Fibroblast of pulmonary artery (primary cell): ENCODE measurements at regions not wholly inside any gene's neighbourhood (a gene's known extent, or its start where the extent isn't known, plus 50 kb on each side); places are given as distances from the start of the nearest gene placed in this dataset.
"Not testable (repeated sequence)": the region's sequence is repeated elsewhere in the genome, so short reads cannot be mapped to it uniquely, and the experiment has no call there.

Experiments
- DNase-seq: peaks from one replicate; pipeline ENCODE4 v3.0.0-alpha.2; 2010; ENCODE audit warnings: low read depth
- H3K4me3 ChIP-seq: replicated peaks from 2 replicates; pipeline ENCODE4 v1.5.1; 2011; ENCODE audit warnings: low read depth, mild to moderate bottlenecking, control low read depth, low read length, moderate library complexity
- TF ChIP-seq, protein P1 (sequence below): IDR thresholded peaks from 2 replicates; pipeline ENCODE4 v1.5.1; 2011; ENCODE audit warnings: mild to moderate bottlenecking, control low read depth, low read length, inconsistent platforms; ENCODE audit errors: missing control alignments

DNA sequence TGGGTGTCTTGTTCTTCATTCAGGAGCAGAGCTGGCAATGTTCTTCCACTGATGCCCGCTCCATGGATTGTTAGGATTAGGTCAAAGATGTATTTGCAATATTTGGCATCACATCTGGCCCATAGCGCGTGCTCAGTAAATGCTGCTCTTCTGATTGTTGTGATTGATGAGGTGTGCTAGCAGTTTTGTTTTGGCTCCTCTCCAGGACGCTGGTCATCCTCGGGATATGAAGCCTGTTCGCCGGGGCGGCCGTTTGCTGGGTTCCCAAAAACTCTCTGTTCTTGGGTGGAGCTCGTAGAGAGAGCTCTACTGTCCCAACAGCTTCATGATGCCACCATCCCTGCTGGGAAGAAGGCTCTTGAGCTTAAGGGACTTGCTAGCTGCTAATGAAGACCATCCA lies 96.9 kb downstream of the XRCC2 start:
- no peak for DNase-seq
- no peak overlapping the region for H3K4me3 ChIP-seq
- TF ChIP-seq, protein P1, sequence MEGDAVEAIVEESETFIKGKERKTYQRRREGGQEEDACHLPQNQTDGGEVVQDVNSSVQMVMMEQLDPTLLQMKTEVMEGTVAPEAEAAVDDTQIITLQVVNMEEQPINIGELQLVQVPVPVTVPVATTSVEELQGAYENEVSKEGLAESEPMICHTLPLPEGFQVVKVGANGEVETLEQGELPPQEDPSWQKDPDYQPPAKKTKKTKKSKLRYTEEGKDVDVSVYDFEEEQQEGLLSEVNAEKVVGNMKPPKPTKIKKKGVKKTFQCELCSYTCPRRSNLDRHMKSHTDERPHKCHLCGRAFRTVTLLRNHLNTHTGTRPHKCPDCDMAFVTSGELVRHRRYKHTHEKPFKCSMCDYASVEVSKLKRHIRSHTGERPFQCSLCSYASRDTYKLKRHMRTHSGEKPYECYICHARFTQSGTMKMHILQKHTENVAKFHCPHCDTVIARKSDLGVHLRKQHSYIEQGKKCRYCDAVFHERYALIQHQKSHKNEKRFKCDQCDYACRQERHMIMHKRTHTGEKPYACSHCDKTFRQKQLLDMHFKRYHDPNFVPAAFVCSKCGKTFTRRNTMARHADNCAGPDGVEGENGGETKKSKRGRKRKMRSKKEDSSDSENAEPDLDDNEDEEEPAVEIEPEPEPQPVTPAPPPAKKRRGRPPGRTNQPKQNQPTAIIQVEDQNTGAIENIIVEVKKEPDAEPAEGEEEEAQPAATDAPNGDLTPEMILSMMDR: no peak

DNA sequence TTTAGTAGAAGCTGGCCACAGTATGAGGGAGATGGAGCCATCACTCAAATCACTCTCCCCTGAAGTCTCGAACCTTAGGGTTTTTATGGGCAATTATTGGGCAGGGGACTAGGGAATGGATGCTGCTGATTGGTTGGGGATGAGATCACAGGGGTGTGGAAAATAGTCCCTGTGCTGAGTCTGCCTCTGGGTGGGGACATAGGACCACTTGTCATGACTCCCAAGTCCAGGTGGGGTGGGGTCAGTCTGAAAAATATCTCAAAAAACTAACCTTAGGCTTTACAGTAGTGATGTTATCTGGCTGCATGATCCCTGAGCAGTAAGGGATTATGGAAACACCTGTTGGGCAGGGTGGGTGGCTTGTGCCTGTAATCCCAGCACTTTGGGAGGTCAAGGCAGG lies 98.6 kb downstream of the XRCC2 start:
- DNase-seq: no peak
- TF ChIP-seq, protein P1: no peak

DNA sequence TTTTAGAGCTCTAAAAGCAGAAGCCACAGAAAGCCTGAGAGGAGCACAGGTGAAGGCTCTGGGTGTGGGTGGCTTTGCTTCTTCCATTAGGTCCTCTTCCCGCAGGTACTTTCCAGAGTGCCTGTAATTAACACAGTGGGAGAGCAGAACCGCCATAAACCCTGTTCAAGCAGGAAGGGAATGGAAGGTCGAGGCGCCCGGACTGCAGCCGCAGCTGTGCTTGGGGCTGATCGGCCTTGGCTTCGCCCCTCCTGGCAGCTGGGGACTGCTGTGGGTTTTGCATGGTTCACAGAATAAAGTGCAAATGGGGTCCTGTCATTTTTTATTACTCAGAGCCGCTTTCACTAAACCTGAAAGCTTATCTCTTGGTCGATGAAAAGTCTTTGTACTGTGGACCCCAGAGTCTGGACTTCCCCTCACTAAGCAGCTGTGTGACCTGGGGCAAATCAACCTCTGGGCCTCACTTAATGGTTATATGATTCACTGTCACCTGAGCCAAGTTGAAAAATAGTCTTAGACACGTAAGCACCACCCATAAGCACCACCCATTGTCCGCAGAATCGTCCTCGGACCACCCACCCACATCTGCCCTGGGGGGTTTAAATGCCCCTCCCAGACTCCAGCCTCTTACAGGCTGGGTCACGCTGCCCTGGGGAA lies 100.9 kb downstream of the XRCC2 start:
- TF ChIP-seq, protein P1: no peak
- no peak overlapping the region for H3K4me3 ChIP-seq
- DNase-seq: no peak

More for the DNA sequence above, 98.6 kb downstream of the XRCC2 start:
- no peak overlapping the region for H3K4me3 ChIP-seq

DNA sequence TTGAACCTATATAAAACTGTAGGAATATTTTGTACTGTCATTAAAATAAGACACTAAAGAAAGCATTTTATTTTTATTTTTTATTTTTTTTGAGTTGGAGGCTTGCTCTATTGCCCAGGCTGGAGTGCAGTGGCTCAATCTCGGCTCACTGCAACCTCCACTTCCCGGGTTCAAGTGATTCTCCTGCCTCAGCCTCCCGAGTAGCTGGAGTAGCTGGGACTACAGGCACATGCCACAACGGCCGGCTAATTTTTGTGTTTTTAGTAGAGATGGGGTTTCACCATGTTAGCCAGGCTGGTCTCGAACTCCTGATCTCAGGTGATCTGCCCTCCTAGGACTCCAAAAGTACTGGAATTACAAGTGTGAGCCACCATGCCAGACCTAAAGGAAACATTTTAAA lies 102.8 kb downstream of the XRCC2 start:
- not testable (repeated sequence) for DNase-seq, H3K4me3 ChIP-seq

DNA sequence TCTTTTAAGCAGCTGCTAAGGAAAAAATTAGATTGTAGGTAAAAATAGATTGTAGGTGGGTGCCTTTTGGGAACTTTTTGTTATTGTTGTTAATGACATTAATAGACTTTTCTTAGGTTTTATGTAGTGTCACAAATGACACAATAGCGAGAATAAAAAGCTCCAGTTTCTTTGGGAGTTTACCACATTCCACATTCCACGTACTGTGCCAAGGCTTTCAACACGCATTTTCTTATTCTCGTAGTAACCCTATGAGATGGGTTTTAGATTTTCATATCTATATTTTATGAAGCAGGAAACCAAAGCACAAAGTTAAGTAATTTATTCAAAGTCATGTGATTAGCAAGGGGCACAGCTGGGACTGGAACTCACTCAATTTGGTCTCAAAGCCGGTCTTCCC lies 103.8 kb downstream of the XRCC2 start:
- no peak overlapping the region for H3K4me3 ChIP-seq
- peak; percentile 34 for DNase-seq
- TF ChIP-seq, protein P1: no peak

DNA sequence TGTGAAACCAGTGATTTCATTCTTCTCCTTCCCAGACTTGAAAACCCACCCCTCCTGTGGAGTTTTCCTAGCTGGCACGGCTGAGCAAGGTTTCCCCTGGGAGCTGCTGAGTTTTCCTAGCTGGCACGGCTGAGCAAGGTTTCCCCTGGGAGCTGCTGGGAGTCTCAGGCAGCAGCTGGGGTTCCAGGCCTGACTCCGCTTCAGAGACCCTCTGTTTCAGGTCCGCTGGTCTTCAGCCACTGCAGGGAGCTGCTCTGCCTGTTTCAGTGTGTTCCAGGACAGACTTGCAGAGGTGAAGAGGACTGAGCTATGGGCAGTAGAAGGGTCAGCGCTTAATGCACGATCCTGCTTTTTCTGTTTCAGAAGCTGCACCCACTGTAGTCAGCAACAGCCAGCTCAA lies 104.9 kb downstream of the XRCC2 start:
- TF ChIP-seq, protein P1: no peak
- no peak for DNase-seq
- H3K4me3 ChIP-seq: no peak overlapping the region

DNA sequence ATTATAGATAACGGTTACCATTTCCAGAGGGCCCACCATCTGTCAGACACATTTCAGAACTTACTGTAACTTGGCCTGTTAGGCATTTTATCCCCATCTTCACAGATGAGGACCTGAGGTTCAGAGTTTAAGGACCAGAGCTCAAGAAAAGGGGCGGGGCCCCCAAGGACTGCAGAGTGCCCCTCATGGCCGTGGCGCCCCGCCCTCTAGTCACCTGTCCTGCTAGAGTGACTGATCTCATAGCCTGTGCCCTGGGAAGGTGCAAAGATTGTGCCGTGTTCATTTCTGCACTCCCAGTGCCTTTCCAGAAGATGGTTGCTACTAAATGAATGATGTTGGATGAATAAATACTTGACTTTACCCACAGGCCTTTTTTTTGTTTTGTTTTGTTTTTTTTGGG lies 107.0 kb downstream of the XRCC2 start:
- DNase-seq: no peak
- TF ChIP-seq, protein P1: no peak
- no peak overlapping the region for H3K4me3 ChIP-seq
